B cell (primary cell): ENCODE measurements at regions not wholly inside any gene's neighbourhood (a gene's known extent, or its start where the extent isn't known, plus 50 kb on each side); places are given as distances from the start of the nearest gene placed in this dataset.

Experiments
- ATAC-seq: fragments of 200-7000 bp; cut with Tn5 transposase; one replicate; pipeline ENCODE4 v1.10.0; 2021; ENCODE audit warnings: low read depth, mild to moderate bottlenecking, moderate number of reproducible peaks, moderate library complexity
- CTCF ChIA-PET: fragments of 350-600 bp; sonication (Branson Sonifier 250); formaldehyde crosslinking; loops from one replicate; lab custom pipeline; 2021; ENCODE audit warnings: antibody characterized with exemption, inconsistent platforms; lab: Charles Lee
- POLR2A ChIA-PET: fragments of 350-600 bp; sonication (Branson Sonifier 250); formaldehyde crosslinking; loops from one replicate; lab custom pipeline; 2021; ENCODE audit warnings: antibody characterized with exemption; lab: Charles Lee
- DNase-seq: peaks from one replicate; pipeline ENCODE4 v3.0.0; 2013
- H2AFZ ChIP-seq: 2 replicates; pipeline ENCODE4 v1.6.1; 2012; ENCODE audit warnings: mild to moderate bottlenecking, low read depth, low read length; ENCODE audit not compliant: insufficient read depth, poor library complexity, severe bottlenecking
- H3K27ac ChIP-seq, 2 donors: 1 replicate in 1 of 2; 2 replicates in 1 of 2; pipeline ENCODE4 v1.5.1; 2012 to 2013; ENCODE audit warnings: low read length in 2 of 2, mild to moderate bottlenecking in 2 of 2, moderate library complexity in 1 of 2
- H3K27me3 ChIP-seq, 4 experiments: fragments of 200-600 bp in 1 of 4; sonication (generic) in 1 of 4; replicated peaks in 1 of 4; 1 replicate in 2 of 4; 2 replicates in 2 of 4; pipeline versions ENCODE4 v1.6.1 to v1.7.0; 2013 to 2016; ENCODE audit warnings: low read length in 3 of 4, mild to moderate bottlenecking in 2 of 4, mixed read lengths in 1 of 4, moderate library complexity in 1 of 4; ENCODE audit not compliant: insufficient read depth in 4 of 4, control insufficient read depth in 3 of 4; ENCODE audit errors: control extremely low read depth in 1 of 4
- H3K36me3 ChIP-seq, 2 experiments: replicated peaks in 1 of 2; 1 replicate in 1 of 2; 2 replicates in 1 of 2; pipeline versions ENCODE4 v1.6.1 to v1.7.1; 2013; ENCODE audit warnings: low read length in 1 of 2; ENCODE audit not compliant: insufficient read depth in 2 of 2, control insufficient read depth in 1 of 2; ENCODE audit errors: control extremely low read depth in 1 of 2, extremely low read depth in 1 of 2
- H3K4me1 ChIP-seq, 2 donors: fragments of 200-600 bp in 1 of 2; sonication (generic) in 1 of 2; 1 replicate in 1 of 2; 2 replicates in 1 of 2; pipeline versions ENCODE4 v1.5.1 to v1.6.1; 2013 to 2017; ENCODE audit warnings: low read length in 2 of 2; ENCODE audit not compliant: control insufficient read depth in 2 of 2, insufficient read depth in 2 of 2
- H3K4me2 ChIP-seq: replicated peaks from 2 replicates; pipeline ENCODE3; 2012; ENCODE audit warnings: mild to moderate bottlenecking, low read depth, low read length; ENCODE audit not compliant: poor library complexity, severe bottlenecking
- H3K4me3 ChIP-seq, 5 experiments: fragments of 200-600 bp in 1 of 5; sonication (generic) in 1 of 5; 1 replicate in 3 of 5; 2 replicates in 2 of 5; pipeline versions ENCODE4 v1.5.1 to v1.7.0; 2011 to 2016; ENCODE audit warnings: low read length in 4 of 5, mild to moderate bottlenecking in 4 of 5, low read depth in 2 of 5, control low read depth in 1 of 5, moderate library complexity in 1 of 5; ENCODE audit not compliant: insufficient read depth in 1 of 5; ENCODE audit errors: control extremely low read depth in 1 of 5, extremely low read depth in 1 of 5
- H3K79me2 ChIP-seq: fragments of 200-600 bp; sonication (generic); one replicate; pipeline ENCODE4 v1.6.0; 2016; ENCODE audit warnings: low read length; ENCODE audit not compliant: control insufficient read depth, insufficient read depth
- H3K9ac ChIP-seq: fragments of 200-600 bp; sonication (generic); 2 replicates; pipeline ENCODE4 v1.6.1; 2017; ENCODE audit warnings: mild to moderate bottlenecking, low read length, moderate library complexity
- H3K9me3 ChIP-seq, 3 donors: one replicate each; pipeline versions ENCODE4 v1.6.1 to v1.7.1; 2013; ENCODE audit warnings: low read length in 2 of 3; ENCODE audit not compliant: control insufficient read depth in 2 of 3, insufficient read depth in 1 of 3; ENCODE audit errors: control extremely low read depth in 1 of 3
- H4K20me1 ChIP-seq: 2 replicates; pipeline ENCODE4 v1.6.0; 2012; ENCODE audit warnings: mild to moderate bottlenecking, low read length; ENCODE audit not compliant: insufficient read depth, control insufficient read depth, poor library complexity, severe bottlenecking
- H3K27ac Mint-ChIP-seq: one replicate; pipeline ENCODE4 v1.8.0; 2021; ENCODE audit warnings: mixed read lengths
- H3K27me3 Mint-ChIP-seq: one replicate; pipeline ENCODE4 v1.8.0; 2021; ENCODE audit warnings: mixed read lengths
- H3K4me1 Mint-ChIP-seq: one replicate; pipeline ENCODE4 v1.8.0; 2021; ENCODE audit warnings: mixed read lengths
- H3K4me3 Mint-ChIP-seq: one replicate; pipeline ENCODE4 v1.8.0; 2021; ENCODE audit warnings: mixed read lengths
- H3K9me3 Mint-ChIP-seq: one replicate; pipeline ENCODE4 v1.8.0; 2022; ENCODE audit warnings: mixed read lengths; ENCODE audit not compliant: insufficient read depth
- EZH2 ChIP-seq: IDR thresholded peaks from 2 replicates; pipeline ENCODE4 v1.6.1; 2012; ENCODE audit warnings: borderline replicate concordance, low read depth, mild to moderate bottlenecking, moderate library complexity, low read length; ENCODE audit not compliant: insufficient read depth, poor library complexity, severe bottlenecking
- whole genome bisulfite sequencing: methylation state at CpG from one replicate; pipeline ENCODE4 v1.1.5; 2013; ENCODE audit warnings: missing lambda C conversion rate; ENCODE audit not compliant: insufficient coverage; 5-methylcytosine and 5-hydroxymethylcytosine counted together
- intact Hi-C: fragments of 100-400 bp; cut with micrococcal nuclease; formaldehyde crosslinking; loops from one replicate; pipeline ENCODE4 v1.10.0; 2022
- TF ChIP-seq, protein P1 (sequence below): fragments of 200-600 bp; IDR thresholded peaks from one replicate; pipeline ENCODE4 v1.8.0; 2022; ENCODE audit warnings: antibody characterized with exemption, mild to moderate bottlenecking

- Histone ChIP-seq H3K4me3 (no peak overlapping the region), H3K27me3 (no peaks in the 10 kb centered on the region), H3K36me3 (no peaks in the 10 kb centered on the region), H2AFZ (no peak overlapping the region), H3K4me1 (no peaks in the 10 kb centered on the region), H3K79me2 (no peaks in the 10 kb centered on the region), H3K27ac (no peak overlapping the region), H3K4me2 (no peak overlapping the region), H4K20me1 (no peaks in the 10 kb centered on the region), H3K9ac (no peak overlapping the region), H3K9me3 (peaks cover 0 to 13% (median 0%) of the 10 kb centered on the region in 3 donors)
- Mint-ChIP-seq H3K27me3 (no peaks in the 10 kb centered on the region), H3K4me3 (no peak overlapping the region), H3K4me1 (no peaks in the 10 kb centered on the region), H3K27ac (no peak overlapping the region), H3K9me3 (peaks cover 2% of the 10 kb centered on the region)
- ChIA-PET POLR2A (no interaction called here), CTCF (no interaction called here)
- no peak for TF ChIP-seq EZH2
- TF ChIP-seq, protein P1, sequence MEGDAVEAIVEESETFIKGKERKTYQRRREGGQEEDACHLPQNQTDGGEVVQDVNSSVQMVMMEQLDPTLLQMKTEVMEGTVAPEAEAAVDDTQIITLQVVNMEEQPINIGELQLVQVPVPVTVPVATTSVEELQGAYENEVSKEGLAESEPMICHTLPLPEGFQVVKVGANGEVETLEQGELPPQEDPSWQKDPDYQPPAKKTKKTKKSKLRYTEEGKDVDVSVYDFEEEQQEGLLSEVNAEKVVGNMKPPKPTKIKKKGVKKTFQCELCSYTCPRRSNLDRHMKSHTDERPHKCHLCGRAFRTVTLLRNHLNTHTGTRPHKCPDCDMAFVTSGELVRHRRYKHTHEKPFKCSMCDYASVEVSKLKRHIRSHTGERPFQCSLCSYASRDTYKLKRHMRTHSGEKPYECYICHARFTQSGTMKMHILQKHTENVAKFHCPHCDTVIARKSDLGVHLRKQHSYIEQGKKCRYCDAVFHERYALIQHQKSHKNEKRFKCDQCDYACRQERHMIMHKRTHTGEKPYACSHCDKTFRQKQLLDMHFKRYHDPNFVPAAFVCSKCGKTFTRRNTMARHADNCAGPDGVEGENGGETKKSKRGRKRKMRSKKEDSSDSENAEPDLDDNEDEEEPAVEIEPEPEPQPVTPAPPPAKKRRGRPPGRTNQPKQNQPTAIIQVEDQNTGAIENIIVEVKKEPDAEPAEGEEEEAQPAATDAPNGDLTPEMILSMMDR: no peak
- no peak for DNase-seq
- ATAC-seq: no peak
- intact Hi-C loops: no loop called here
- no CpG with 5 or more reads among the region's 2 CpGs for WGBS
These were observed 266.2 kb upstream of the LDB2 start for GRCh38 chr4:17164666-17165065.

DNA sequence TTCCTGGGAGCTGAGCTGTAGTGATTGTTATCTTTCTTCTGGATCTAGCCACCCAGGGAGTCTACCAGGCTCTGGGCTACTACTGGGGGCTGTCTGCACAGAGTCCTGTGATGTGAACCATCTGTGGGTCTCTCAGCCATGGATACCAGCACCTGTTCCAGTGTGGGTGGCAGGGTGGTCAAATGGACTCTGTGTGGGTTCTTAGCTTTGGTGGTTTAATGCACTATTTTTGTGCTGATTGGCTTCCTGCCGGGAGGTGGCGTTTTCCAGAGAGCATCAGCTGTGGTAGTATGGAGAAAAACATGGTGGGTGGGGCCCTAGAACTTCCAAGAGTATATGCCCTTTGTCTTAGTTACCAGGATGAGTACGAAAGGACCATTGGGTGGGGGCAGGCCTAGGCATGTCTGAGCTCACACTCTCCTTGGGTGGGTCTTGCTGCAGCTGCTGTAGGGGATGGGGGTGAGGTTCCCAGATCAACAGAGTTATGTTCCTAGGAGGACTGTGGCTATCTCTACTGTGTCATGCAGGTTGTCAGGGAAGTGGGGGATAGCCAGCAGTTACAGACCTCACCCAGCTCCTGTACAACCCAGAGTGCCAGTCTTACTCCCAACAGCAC is 264.8 kb upstream of the LDB2 start:
- H3K27ac Mint-ChIP-seq: no peak overlapping the region
- Histone ChIP-seq H2AFZ (no peak overlapping the region), H3K4me3 (no peak overlapping the region), H4K20me1 (no peaks in the 10 kb centered on the region), H3K4me2 (no peak overlapping the region), H3K9me3 (peaks cover 0 to 13% (median 0%) of the 10 kb centered on the region in 3 donors), H3K4me1 (no peaks in the 10 kb centered on the region), H3K36me3 (no peaks in the 10 kb centered on the region), H3K79me2 (no peaks in the 10 kb centered on the region), H3K9ac (no peak overlapping the region), H3K27me3 (no peaks in the 10 kb centered on the region), H3K27ac (no peak overlapping the region)
- no peaks in the 10 kb centered on the region for H3K4me1 Mint-ChIP-seq
- H3K27me3 Mint-ChIP-seq: no peaks in the 10 kb centered on the region
- H3K4me3 Mint-ChIP-seq: no peak overlapping the region
- ATAC-seq: no peak
- no peak for DNase-seq
- ChIA-PET POLR2A (no interaction called here), CTCF (no interaction called here)
- intact Hi-C loops: no loop called here
- TF ChIP-seq, protein P1: no peak
- WGBS: 100% methylated on average over 2 of the region's 3 CpGs
- peaks cover 2% of the 10 kb centered on the region for H3K9me3 Mint-ChIP-seq
